ENCODE measurements at regions not wholly inside any gene's neighbourhood (a gene's known extent, or its start where the extent isn't known, plus 50 kb on each side); places are given as distances from the start of the nearest gene placed in this dataset.

GRCh38 chr2:57959390-57959789, 87.2 kb upstream of the VRK2 start:
- DNase-seq (no peak), ATAC-seq (no peak)
- intact Hi-C loops (cut with DNase I): no loop called here

DNA sequence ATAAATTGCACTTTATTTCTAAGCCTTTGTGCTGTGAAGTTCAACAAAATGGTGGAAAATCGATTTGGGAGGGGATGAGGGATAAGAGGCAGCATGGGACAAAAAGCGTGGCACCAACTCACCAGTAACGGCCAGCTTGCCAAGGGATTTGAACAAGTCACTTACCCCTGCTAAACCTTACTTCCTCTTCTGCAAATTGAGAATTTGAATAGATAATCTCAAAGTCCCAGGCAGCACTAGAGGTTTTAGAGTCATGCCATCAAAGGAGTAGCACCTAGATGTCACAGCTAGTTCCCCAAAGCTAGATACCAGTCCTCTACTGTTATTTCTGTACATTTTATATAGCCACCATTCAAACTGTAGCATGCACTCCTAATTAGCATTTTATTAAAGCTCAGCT, 83.7 kb upstream of the VRK2 start:
- no peak for DNase-seq
- intact Hi-C loops (cut with DNase I): no loop called here
- no peak for ATAC-seq

DNA sequence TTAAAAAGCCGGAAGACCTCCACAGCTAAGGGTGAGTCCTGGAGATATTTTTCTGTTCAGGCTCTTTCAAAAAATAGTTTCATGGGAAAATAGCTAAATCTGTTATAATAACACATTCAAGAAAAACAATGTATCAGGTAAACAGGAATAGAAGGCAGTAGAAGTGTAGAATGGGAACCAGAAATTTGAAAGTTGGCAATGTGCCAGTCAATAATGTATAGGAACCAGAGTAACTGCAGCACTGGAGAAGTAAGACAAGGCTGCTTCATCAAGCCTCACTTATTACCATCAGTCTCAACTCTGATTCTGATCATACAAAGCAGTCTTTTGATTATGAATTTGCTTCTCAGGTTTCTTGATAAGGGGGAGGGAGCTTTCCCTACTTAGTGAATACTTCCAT, 81.4 kb upstream of the VRK2 start:
- ATAC-seq: no peak
- intact Hi-C loops (cut with DNase I): no loop called here
- no peak for DNase-seq

- DNase-seq: no peak
- intact Hi-C loops (cut with DNase I): no loop called here
- no peak for ATAC-seq
Measured at GRCh38 chr2:57965961-57966360, 80.6 kb upstream of the VRK2 start.

DNA sequence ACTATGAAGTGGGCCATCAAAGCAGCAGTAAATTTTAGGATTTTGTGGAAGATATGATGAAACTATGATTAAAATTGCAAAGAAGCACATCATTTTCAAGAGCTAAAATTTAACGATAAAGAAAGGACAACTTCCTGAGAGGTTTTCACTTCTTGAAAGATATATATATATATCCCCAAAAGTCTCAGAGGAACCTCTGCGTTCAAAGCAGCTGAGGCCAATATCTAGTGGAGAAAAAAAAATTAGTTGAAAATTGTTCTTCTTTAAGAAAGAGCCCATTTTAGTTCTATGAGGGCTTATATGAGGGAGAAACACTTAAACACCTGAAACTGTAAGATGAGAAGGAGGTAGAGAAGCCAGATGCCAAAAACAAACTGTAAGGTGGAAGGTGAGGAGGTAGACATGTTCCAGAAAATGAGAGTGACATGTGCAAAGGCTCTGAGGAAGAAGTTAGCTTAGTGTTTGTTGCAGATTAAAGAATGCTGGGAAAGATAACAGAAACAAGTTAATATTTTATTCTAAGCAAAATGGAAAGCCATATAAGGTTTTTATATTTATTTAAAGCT, 72.9 kb upstream of the VRK2 start:
- intact Hi-C loops (cut with DNase I): no loop called here
- DNase-seq: no peak
- no peak for ATAC-seq

DNA sequence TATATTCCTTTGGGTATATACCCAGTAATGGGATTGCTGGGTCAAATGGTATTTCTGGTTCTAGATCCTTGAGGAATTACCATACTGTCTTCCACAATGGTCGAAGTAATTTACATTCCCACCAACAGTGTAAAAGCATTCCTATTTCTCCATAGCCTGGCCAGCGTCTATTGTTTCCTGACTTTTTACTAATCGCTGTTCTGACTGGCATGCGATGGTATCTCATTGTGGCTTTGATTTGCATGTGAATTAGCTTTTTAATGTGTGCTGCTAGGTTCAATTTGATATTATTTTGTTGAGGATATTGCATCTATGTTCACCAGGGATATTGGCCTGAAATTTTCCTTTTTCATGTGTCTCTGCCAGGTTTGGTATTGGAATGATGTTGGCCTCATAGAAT, 67.4 kb upstream of the VRK2 start:
- intact Hi-C loops (cut with DNase I): no loop called here
- no peak for DNase-seq
- no peak for ATAC-seq

DNA sequence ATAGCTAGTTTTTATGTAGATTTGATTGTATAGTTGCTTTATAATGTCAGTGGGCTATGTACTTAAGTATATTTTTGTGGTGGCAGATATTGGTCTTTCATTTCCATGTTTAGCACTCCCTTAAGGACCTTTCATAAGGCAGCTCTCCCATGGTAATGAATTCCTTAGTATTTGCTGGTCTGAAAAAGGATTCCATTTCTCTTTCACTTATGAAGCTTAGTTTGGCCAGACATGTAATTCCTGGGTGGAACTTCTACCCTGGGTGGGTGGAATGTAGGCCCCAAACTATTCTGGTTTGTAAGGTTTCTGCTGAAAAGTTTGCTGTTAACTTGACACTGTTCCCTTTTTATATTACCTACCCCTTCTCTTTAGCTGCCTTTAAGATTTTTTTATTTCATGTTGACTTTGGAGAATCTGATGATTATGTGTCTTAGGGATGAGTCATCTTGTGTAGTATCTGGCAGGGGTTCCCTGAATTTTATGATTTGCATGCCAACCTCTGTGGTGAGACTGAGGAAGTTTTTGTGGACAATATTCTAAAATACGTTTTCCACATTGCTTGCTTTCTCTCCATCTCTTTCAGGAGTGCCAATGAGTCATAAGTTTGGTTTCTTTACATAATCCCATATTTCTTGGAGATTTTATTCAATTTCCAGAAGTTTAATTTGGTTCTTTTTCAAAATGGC, 65.4 kb upstream of the VRK2 start:
- DNase-seq (no peak), ATAC-seq (peak in 1 of 2 donors; percentile 61)
- intact Hi-C loops (cut with DNase I): no loop called here

DNA sequence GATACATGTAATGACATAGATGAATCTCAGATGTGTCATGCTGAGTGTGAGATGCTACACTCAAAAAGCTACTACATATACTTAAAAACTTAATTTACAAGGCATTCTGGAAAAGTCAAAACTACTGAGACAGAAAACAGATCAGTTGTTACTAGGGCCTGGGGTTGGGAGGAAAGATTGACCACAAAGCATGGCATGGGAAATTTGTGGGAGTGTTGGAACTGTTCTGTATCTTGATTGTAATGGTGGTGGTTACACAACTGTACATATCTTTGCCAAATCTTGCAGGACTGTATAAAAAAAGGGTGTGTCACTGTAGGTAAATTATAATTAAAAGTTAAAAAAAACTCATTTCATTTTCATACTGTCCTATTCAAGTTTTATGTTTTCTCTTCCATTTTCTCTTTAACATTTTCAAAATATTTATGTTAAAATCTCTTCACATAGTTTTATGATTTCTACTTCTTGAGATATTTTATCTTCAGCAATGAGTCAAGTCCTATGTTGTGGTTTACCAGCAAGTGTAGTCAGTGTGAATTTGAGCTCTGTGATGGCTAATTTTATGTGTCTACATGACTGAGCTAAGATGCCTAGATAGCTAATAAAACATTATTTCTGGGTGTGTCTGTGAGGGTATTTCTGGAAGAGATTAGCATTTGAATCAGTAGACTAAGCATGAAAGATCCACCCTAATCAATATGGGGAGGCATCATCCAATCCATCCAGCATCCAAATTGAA, 58.6 kb upstream of the VRK2 start:
- DNase-seq (no peak), ATAC-seq (no peak)
- intact Hi-C loops (cut with DNase I): no loop called here

GRCh38 chr2:57990118-57990725, 56.4 kb upstream of the VRK2 start:
- ATAC-seq (no peak), DNase-seq (no peak)
- intact Hi-C loops (cut with DNase I): no loop called here

Data from left cardiac atrium (tissue), 4 donors.